ENCODE measurements at regions not wholly inside any gene's neighbourhood (a gene's known extent, or its start where the extent isn't known, plus 50 kb on each side); places are given as distances from the start of the nearest gene placed in this dataset.

DNA sequence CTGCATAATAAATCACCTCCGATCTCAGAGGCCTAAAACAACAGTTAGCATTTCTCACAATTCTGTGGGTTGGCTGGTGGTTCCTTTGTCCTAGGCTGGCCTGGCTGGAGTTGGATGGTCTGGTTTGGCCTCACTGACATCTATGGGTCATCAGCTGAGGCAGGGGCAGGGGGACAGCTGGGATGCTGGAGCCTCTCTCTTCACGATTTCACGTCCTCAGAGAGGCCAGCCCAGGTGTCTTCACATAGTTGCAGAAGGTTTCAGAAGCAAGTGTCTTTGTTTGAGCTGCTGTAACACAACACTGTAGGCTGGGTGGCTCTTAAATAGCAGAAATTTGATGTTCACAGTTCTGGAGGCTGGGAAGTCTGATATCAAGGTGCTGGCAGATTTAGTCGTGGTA, 155.5 kb upstream of the CACNA1E start:
- DNase-seq (ENCODE audit: low read depth), result no peak

DNA sequence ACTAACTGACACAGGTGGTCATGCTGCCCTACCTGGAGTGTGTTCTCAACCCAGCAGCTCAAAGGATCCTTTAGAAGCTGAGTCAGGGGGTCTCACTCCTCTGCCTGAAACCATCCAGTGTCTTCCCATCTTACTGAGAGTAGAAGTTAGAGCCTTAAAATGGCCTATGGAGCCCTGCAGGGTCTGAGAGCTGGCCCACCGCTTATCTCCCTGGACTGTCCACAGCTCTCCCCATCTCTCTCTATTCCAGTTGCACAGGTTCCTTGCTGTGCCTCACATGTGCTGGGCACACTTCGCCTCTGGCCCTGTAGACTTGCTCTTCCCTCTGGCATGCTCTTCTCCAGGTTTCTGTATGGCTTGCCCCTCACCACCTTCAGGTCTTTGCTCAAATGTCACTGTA, 148.6 kb upstream of the CACNA1E start:
- no peak for DNase-seq (ENCODE audit: low read depth)

GRCh38 chr1:181335631-181336030, 147.7 kb upstream of the CACNA1E start:
- no peak for DNase-seq (ENCODE audit: low read depth)

- DNase-seq (ENCODE audit: low read depth), result no peak
Observed at GRCh38 chr1:181341026-181341632, 142.2 kb upstream of the CACNA1E start.

- DNase-seq (ENCODE audit: low read depth), result no peak
Observed at GRCh38 chr1:181344091-181344490, 139.2 kb upstream of the CACNA1E start.

- no peak for DNase-seq (ENCODE audit: low read depth)
Observed at GRCh38 chr1:181345146-181345545, 138.2 kb upstream of the CACNA1E start.

DNA sequence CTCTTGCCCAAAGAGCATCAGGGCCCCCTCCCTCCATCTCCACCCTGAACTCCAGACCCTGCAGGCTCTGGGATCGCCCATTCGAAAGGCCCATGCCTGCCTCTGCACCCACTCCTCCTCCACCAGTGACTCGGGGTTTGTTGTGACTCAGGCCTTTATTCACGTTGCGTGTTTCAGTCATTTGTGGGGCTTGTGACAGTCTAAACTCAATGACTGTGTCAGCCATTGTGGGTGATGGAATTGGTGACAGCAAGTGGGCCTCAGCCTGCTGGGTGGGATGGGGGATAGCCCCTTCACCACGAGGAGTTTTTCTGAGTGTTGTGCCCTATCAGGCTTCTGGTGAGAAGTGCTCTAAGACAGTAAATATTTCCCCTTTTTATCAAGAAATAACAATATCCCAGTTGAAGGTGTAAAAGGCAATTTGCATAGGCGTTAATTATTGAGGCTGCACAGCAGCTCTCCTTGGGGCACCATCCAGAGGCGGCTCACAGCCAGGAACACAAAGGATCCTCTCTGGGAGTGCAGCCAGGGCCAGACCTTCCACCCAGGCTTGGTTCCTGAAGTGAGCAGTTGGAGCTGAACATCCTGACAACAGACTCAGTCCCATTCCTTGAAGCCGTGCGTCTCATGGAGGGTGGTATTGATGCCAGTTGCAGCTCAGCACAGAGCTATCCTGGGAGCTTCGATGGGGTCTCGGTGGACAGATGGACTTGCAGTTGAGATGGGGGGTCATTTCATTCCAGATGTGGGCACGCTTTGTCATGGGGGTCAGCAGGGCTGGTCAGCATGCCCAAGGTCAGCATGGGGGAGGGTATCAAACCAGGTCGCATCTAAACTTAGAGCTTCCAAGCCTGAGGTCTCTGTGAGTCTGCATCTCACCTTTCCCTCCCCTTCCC, 135.6 kb upstream of the CACNA1E start:
- no peak for DNase-seq (ENCODE audit: low read depth)

DNA sequence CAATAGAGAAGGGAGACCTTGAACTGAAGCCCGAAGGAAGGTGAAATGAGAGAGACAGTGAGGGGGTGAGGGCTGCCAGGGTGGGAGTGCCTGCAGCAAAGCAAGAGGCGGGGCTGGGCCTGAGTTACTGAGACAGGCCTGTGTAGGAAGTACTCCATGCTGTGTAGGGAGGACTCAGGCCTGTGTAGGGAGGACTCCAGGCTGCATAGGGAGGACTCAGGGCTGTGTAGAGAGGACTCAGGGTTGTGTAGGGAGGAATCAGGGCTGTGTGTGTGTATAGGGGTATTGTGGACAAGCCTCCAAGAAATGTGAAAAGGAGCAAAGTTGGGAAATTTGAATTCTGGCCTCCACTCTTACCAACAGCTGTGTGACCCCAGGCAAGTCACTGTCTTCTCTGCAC, 133.8 kb upstream of the CACNA1E start:
- DNase-seq (ENCODE audit: low read depth), result no peak

DNA sequence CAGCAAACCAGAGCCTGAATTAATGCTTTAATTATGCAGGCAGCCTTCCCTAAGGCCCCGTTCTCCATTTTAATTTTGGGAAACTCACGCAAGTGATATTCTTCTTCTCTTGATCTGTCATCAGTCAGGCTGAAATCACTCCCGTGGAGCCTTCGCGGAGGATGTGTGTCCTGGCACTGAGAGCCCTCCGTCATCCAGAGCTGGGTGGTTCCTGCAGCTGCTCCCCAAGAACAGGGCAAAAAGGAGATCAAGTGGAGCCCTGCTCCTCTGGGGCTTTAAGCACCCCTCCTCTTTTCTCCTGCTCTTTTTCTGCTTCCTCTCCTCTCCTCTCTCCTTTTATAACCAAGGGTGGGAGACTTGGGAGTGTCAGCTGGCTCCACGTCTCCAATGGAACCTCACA, 133.2 kb upstream of the CACNA1E start:
- DNase-seq (ENCODE audit: low read depth), result no peak

DNA sequence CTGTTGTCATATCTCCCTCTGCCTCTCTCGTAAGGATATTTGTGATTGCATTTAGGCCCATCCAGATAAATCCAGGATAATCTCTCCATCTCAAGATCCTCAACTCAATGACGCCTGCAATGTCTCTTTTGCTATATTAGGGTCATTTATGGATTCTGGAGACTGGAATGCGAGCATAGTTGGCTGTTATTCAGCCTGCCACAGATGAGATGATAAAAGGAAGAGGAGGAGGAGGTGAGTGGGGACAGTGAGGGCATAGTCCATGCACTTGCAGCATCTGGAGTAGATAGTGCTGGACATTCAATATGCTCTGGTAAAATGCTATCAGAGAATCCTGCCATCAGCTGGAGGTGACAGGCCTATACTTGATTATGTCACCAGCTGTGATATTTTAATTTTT, 131.6 kb upstream of the CACNA1E start:
- no peak for DNase-seq (ENCODE audit: low read depth)

GRCh38 chr1:181352695-181353094, 130.6 kb upstream of the CACNA1E start:
- no peak for DNase-seq (ENCODE audit: low read depth)

DNA sequence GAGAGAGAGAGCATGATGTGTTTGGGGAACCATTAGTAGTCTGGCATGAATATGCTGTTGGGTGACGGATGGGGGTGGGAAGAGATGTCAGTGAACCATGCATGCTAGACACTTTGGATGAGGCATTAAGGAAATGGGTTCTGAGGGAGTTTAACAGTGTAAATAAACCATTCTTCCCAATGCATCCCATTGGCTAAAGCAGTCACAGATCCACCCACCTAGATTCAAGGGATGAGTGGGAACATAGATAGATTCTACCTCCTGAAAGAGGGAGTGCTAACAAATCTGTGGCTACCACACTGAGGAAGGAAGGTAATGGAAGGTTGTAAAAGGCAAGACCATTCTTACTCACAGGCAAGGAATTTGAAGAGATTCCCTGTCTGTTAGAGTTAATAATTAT, 129.8 kb upstream of the CACNA1E start:
- no peak for DNase-seq (ENCODE audit: low read depth)

DNA sequence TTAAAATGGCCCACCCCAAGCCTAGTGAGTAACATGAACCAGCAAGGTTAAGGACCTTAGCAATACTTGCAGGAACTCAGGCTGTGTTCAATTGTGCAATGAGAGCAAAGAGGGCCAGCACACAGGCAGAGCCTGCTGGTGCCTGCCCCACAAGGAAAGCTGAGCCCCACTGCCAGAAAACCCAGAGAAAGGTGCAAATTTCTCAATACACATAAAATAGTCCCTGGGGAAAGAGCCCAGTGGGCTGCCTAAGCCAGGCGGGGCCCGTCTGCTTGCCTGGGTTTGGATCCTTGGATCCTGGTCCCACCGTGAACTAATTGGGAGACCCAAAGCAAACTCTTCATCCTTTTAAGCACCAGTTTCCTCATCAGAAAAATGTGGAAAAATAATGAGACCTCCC, 128.5 kb upstream of the CACNA1E start:
- no peak for DNase-seq (ENCODE audit: low read depth)

DNA sequence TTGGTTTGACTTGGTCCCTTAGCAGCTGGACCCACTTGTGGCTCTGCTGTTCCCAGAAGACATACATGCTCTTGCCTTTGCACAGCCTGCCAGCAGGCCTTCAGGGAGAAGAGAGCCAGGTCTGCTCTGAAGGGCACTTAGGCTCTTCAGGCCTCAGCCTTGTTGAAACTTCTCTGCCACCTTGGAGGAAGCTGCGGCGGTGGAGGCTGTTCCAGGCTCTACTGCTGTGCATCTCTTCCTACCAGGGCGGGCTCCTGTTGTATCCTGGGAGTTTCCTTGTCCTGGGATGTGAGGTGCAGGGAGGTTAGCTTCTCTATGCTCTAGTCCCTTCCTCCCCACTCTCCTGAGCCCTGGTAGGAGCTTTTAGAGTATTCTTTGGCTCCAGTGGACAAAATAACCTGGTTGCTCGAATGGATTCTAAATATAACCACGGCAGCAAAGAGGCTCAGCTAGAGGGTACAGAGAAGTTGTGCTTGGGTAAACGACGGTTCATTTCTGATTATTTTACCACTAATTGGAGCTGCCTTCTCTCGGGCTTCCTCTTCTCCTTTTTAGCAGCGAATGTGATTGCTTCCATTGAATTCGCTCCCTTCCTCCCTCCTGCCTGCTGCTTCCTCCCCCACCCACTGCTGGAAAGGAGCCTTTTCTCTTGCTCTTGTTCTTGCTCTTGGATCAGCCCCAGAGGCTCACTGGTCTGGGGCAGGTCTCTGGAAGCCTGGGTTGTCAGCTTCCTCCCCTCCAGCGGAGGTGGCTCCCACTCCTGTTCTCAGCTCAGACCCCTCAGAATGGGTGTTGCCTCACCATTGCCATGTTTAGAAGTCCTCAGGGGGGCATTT, 126.6 kb upstream of the CACNA1E start:
- no peak for DNase-seq (ENCODE audit: low read depth)

GRCh38 chr1:181359012-181359411, 124.3 kb upstream of the CACNA1E start:
- DNase-seq (ENCODE audit: low read depth), result no peak

DNA sequence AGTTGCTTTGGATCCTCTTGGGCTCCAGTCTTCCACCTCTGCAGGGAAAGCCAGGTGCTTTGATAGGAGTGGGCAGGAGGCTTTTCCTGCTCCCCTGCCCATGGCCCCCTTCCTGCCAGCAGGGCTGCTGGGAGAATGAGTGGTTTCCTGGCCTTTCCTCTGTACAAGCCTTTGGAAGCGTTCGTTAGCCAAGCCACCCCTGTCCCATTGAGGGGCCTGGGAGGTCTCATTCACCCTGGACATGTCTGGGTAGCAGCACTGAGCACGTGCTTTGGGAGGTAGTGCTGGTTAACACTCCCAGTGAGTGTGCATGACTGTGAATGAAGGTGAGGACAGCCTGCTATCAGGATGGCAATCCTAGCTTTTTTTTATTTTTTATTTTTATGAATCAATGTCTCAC, 118.5 kb upstream of the CACNA1E start:
- no peak for DNase-seq (ENCODE audit: low read depth)

- no peak for DNase-seq (ENCODE audit: low read depth)
Observed at GRCh38 chr1:181366910-181367309, 116.4 kb upstream of the CACNA1E start.

DNA sequence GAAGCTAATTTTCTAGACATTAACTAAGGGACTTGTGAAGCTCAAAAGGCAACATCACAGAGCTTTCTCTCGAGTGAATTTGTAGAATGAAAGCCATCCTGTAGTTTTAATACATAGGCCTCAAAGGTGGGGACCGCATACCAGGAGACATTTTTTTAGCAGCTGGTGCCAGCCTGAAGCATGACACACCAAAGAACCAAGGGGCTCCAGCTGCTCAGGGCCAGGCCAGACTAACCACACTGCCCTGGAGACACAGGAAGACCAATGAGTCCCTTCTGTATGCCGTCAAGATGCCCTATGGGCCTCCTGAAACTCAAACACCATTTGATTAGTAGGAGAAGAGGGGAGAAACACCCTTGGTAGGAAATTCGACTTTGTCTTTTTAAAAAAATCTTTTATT, 113.9 kb upstream of the CACNA1E start:
- no peak for DNase-seq (ENCODE audit: low read depth)

- no peak for DNase-seq (ENCODE audit: low read depth)
Observed at GRCh38 chr1:181383695-181384094, 99.6 kb upstream of the CACNA1E start.

DNA sequence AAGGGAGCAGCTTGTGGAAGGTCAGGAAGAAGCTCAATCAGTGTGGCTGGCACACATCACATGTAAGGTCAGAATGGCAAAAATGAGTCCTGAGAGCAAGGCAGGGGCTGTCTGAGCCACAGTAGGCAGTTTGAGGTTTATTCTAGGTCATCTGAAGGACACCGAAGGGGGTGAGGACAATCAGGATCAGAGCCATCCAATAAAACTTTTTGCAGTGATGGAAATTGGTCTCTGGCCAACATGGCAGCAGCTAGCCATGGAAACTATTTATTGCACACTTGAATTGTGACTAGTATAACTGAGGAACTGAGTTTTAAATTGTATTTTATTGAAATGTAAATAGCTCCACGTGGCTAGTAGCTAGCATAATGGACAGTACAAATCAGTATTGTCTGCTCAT, 97.0 kb upstream of the CACNA1E start:
- no peak for DNase-seq (ENCODE audit: low read depth)

- no peak for DNase-seq (ENCODE audit: low read depth)
Observed at GRCh38 chr1:181386951-181387350, 96.4 kb upstream of the CACNA1E start.

GRCh38 chr1:181387702-181388101, 95.6 kb upstream of the CACNA1E start:
- DNase-seq (ENCODE audit: low read depth), result no peak

Measured in stimulated activated CD8-positive, alpha-beta memory T cell treated with anti-CD3 and anti-CD28 coated beads, Interleukin-7, amount 100 ng/mL, for 24 hours (primary cell).